Cardiac muscle cell (in vitro differentiated cells and primary cell): ENCODE measurements at regions not wholly inside any gene's neighbourhood (a gene's known extent, or its start where the extent isn't known, plus 50 kb on each side); places are given as distances from the start of the nearest gene placed in this dataset.
A peak's percentile ranks its signal among the peaks of the same experiment; 100 is the strongest.

ENCODE experiments used
- DNase-seq, 2 donors: peaks; one replicate each; pipeline versions ENCODE4 v3.0.0 to v3.0.0-alpha.2; 2010 to 2017; ENCODE audit warnings: low read depth in 1 of 2, low spot score in 1 of 2
- H3K27ac ChIP-seq: fragments of 200-600 bp; sonication (generic); 2 replicates; pipeline ENCODE4 v1.5.1; 2016
- H3K27me3 ChIP-seq: fragments of 200-600 bp; sonication (generic); 2 replicates; pipeline ENCODE4 v1.6.0; 2016; ENCODE audit warnings: control low read depth
- H3K36me3 ChIP-seq: fragments of 200-600 bp; sonication (generic); 2 replicates; pipeline ENCODE4 v1.5.1; 2016; ENCODE audit warnings: control low read depth
- H3K4me1 ChIP-seq: fragments of 200-600 bp; sonication (generic); 2 replicates; pipeline ENCODE4 v1.8.1; 2017; ENCODE audit warnings: low read depth, mild to moderate bottlenecking, mixed run types
- H3K4me3 ChIP-seq: fragments of 200-600 bp; sonication (generic); 2 replicates; pipeline ENCODE4 v1.5.1; 2016; ENCODE audit warnings: mild to moderate bottlenecking
- H3K9me3 ChIP-seq: fragments of 200-600 bp; sonication (generic); 2 replicates; pipeline ENCODE4 v1.5.1; 2017; ENCODE audit warnings: low read depth, mild to moderate bottlenecking, control low read depth
- CTCF ChIP-seq: IDR thresholded peaks from 2 replicates; pipeline ENCODE4 v1.5.1; 2012; ENCODE audit warnings: low read depth, mild to moderate bottlenecking, low read length

GRCh38 chr3:31357451-31357850, 175.3 kb upstream of the STT3B start:
- Histone ChIP-seq H3K36me3 (no peaks in the 10 kb centered on the region), H3K4me3 (no peak overlapping the region), H3K9me3 (no peaks in the 10 kb centered on the region), H3K27me3 (no peaks in the 10 kb centered on the region), H3K4me1 (peaks cover 9% of the 10 kb centered on the region), H3K27ac (no peak overlapping the region)
- DNase-seq, result no peak
- TF ChIP-seq CTCF, result no peak

GRCh38 chr3:31358473-31359070, 174.2 kb upstream of the STT3B start:
- Histone ChIP-seq H3K27ac (no peak overlapping the region), H3K4me1 (peaks cover 9% of the 10 kb centered on the region), H3K36me3 (no peaks in the 10 kb centered on the region), H3K4me3 (no peak overlapping the region), H3K9me3 (no peaks in the 10 kb centered on the region), H3K27me3 (no peaks in the 10 kb centered on the region)
- no peak for TF ChIP-seq CTCF
- DNase-seq, result no peak

GRCh38 chr3:31361371-31362273, 171.1 kb upstream of the STT3B start:
- H3K4me3 ChIP-seq, result no peak overlapping the region
- H3K4me1 ChIP-seq, result peaks cover 9% of the 10 kb centered on the region
- H3K27me3 ChIP-seq, result no peaks in the 10 kb centered on the region
- peak in 1 of 2 donors; percentile 69 for DNase-seq
- TF ChIP-seq CTCF, result no peak
- no peak overlapping the region for H3K27ac ChIP-seq
- no peaks in the 10 kb centered on the region for H3K9me3 ChIP-seq
- H3K36me3 ChIP-seq, result no peaks in the 10 kb centered on the region

GRCh38 chr3:31364188-31364587, 168.5 kb upstream of the STT3B start:
- TF ChIP-seq CTCF, result no peak
- Histone ChIP-seq H3K4me3 (no peak overlapping the region), H3K9me3 (no peaks in the 10 kb centered on the region), H3K27me3 (no peaks in the 10 kb centered on the region), H3K27ac (no peak overlapping the region), H3K36me3 (no peaks in the 10 kb centered on the region), H3K4me1 (peaks cover 9% of the 10 kb centered on the region)
- no peak for DNase-seq

- peaks cover 9% of the 10 kb centered on the region for H3K4me1 ChIP-seq
- no peaks in the 10 kb centered on the region for H3K36me3 ChIP-seq
- peak in 1 of 2 donors; percentile 52 for DNase-seq
- TF ChIP-seq CTCF, result peak; percentile 17
- no peaks in the 10 kb centered on the region for H3K9me3 ChIP-seq
- H3K27me3 ChIP-seq, result no peaks in the 10 kb centered on the region
- H3K27ac ChIP-seq, result no peak overlapping the region
- no peak overlapping the region for H3K4me3 ChIP-seq
Measured at GRCh38 chr3:31364711-31365110, 168.0 kb upstream of the STT3B start.
